ENCODE measurements at regions not wholly inside any gene's neighbourhood (a gene's known extent, or its start where the extent isn't known, plus 50 kb on each side); places are given as distances from the start of the nearest gene placed in this dataset.

DNA sequence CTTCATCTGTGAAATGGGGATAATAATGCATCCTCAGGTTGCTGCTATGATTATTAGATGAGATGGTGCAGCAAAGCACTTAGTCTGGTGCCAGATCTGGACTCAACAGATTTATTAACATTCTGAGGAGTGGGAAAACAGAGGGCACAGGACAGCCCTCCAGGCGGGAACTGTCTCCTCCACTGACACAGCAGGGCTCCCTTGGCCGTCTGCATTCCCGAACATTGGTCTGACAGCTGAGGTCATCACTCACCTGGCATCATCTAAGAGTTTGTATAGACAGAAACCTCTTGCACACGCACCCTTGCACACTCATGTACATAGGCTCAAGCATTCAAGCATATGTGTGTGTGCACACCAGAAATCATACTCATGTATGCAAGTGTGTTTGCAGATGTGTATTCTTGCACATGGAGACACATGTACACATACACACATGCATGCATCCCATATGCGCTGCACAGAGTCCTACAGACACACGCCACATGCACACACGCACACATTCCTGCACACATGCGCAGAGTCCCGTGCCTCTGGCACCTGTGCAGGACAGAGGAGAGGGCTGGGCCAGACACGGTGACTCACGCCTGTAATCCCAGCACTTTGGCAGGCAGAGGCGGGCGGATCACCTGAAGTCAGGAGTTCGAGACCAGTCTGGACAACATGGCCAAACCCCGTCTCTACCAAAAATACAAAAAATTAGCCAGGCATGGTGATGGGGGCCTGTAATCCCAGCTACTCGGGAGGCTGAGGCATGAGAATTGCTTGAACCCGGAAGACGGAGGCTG lies 173.3 kb upstream of the GLI2 start:
- DNase-seq (ENCODE audit: insufficient read length, low spot score), result no peak
- TF ChIP-seq POLR2A (IDR thresholded peaks at IDR 0.05; ENCODE audit: low read depth, low read length), result no peak
- FAIRE-seq, result no peak

DNA sequence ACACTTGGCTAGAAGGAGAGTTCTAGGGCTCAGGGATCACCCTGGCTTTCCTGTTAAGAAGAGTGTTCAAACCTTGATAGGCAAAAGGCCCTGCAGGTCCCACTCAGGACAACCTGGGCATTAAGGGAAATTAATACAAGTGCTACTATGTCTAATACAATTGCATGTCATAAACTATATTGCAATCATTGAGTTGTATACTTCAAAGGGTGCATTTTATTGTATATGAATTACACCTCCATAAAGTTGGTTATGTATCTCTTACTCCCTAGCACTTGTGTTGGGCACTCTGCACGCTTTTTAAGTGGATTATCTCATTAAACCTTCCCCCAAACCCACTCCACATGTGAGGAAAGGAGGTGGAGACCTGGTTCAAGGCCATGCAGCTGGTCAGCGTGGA lies 172.1 kb upstream of the GLI2 start:
- FAIRE-seq (no peak), DNase-seq (ENCODE audit: insufficient read length, low spot score) (no peak)
- no peak for TF ChIP-seq POLR2A (IDR thresholded peaks at IDR 0.05; ENCODE audit: low read depth, low read length)

DNA sequence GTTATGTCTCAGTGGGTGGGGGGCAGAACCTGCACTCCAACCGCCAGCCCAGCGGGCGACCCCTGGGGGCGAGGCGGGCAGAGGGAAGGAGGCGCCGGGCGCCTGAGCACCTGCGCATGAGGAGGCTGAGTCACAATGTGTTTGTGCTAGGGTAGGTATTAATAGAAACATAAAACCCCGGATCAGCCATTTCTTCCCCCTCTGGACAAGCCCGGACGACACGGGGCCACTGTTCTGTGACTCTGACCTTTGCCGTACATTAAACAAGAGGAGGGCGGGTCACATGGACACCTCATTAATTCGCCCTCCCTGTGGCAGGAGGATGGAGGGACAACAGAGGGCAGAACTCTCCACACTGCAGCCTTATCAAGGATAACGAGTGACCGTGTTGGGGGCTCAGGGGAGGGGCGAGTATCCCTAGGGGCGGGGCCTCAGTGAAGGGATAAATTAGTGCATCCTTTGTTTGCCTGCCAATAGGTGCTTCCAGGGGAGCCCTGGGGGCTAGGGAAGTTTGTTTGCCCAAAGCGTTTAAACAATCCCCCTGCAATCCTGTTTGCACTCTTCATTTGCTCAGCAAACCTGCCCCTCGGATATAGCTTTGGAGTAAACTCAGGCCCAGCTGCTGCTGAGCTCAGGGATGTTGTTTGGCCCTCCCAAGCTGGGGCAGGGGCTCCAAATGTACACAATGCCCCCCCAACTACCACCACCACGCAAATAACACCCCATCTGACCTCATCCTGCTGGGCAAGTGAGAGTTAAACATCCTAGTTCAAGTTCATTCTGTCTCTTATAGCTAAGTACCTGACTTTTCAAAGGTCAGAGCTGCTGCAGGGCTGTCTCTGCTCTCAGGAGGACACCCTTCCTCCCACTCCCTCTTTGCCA lies 171.2 kb upstream of the GLI2 start:
- FAIRE-seq, result no peak
- no peak for DNase-seq (ENCODE audit: insufficient read length, low spot score)
- no peak for TF ChIP-seq POLR2A (IDR thresholded peaks at IDR 0.05; ENCODE audit: low read depth, low read length)

DNA sequence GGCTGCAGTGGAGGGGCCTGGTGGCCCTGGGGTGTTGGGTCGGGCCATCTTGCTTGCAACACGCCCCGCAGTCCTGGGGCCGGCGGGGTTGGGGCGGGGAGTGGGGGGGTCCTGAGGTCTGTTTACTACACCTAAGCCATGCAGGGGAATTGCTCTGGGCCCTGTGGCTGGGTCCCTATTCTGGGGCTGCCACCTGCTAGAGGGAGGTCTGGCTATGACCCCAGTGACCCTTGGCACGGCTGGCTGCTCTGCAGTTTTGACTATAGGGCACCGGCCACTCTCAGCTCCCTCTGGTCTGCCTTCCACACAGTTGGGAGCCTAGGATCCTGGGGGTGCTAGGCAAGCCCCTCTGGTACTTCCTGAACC lies 170.6 kb upstream of the GLI2 start:
- DNase-seq (ENCODE audit: insufficient read length, low spot score), result no peak
- no peak for FAIRE-seq
- no peak for TF ChIP-seq POLR2A (IDR thresholded peaks at IDR 0.05; ENCODE audit: low read depth, low read length)

DNA sequence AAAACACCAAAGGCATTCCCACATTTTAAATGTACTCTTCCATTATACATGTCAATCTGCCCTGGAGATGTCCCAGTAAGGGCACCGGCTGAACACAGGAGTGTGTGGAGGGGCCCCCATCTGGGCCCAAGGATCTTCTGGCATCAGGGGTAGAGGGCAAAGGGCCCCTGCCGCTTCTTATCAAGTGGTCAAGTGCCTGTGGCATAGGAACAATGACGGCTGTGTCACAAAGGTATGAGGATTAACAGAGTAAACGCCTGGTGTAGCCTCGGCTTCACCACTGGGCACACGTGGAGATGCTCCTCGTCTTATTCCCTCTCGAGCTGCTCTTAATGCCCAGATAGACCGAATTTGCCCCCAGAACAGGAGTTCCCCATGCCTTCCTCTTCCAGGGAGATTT lies 169.7 kb upstream of the GLI2 start:
- no peak for FAIRE-seq
- DNase-seq (ENCODE audit: insufficient read length, low spot score), result no peak
- no peak for TF ChIP-seq POLR2A (IDR thresholded peaks at IDR 0.05; ENCODE audit: low read depth, low read length)

DNA sequence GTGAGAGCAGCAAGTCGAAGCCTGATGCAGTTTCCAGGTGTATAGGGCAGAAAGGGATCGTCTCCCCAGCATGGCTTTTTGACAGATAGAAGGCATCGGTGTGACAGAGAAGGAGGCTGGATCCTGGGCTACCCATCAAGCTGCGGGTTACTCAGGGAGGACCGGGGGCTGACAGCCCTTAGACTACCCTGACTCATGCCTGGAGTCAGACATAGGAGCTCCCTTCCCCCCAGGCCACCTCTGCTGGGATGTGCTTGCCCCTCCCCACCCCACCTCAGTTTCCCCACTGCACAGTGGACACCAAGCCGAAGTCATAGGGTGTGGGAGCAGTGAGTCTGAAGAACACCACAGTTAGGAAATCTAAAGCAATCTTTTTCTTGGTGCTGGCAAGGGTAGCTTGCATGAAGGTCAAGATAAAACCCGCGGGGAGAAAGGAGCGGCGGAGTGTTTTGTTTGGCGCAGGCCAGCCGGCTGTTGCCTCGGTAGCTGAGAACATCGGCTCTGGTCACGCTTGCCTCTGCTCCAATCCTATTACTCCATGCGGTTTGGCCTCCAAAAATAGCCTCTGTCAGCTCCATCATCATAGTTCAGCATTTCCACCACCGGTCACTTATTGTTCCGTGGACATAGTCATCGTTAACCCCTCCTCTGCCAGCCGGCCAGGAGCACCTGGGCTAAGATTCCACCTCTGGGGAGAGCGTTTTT lies 169.2 kb upstream of the GLI2 start:
- peak; percentile 83 for DNase-seq (ENCODE audit: insufficient read length, low spot score)
- FAIRE-seq, result no peak
- no peak for TF ChIP-seq POLR2A (IDR thresholded peaks at IDR 0.05; ENCODE audit: low read depth, low read length)

DNA sequence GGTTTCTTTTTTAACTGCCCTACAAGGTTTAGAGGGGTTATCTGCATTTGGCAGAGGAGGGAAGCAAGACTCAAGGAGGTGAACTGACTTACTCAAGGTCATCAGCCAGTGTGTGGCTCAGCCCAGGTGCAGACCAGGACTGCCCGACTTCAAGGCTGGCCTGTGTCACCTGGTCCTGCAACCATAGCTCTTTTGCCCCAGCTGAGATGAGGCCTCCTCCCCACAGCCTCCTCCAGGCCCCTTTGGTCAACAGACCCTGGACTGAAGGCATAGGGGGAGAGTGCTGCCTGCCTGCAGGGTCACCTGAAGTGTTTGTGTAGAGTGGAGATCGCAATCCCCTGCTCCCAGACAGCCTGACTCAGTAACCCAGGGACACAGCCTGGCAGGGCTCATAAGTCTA lies 168.5 kb upstream of the GLI2 start:
- DNase-seq (ENCODE audit: insufficient read length, low spot score) (no peak), FAIRE-seq (no peak)
- TF ChIP-seq POLR2A (IDR thresholded peaks at IDR 0.05; ENCODE audit: low read depth, low read length), result no peak

DNA sequence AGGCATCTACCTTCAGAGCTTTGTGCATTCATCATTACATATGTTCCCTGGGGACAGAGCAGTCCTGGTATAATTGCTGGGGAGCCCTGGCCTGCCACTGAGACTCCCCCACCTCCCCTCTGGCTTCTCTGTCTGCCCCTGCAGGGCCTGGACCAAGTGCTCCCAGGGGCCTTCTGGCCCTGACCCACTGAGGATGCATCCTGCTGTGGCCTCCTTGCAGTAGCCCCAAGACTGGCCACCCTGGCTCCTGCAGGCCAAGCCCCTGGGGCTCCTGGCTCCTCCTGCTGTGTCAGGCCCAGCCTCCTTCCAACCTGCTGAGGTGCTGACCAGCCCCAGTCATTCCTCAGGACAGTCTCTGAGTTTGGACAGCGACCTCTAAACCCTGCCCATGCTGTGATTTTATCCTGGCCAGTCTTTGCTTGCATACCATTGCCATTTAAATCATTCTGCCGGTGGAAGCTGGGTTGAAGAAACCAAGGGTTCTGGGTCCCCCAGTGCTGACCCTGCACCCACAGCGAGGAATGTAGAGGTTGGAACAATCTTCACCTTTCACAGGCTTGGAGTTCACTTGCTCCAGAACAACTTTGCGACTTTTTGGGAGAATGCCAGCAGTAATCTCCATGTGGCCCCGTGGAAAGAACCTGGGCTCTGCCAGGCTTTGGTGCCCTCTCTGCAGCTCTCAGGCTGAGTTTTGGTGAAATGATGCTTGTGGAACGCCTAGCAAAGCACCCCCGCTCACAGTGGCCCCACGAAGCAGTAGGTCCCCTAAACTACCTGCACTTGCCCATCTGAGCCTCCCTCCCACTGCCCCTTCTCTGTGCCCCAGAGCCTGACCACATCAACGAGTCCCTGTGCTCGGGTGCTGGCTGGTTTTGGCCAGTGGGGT lies 167.3 kb upstream of the GLI2 start:
- no peak for FAIRE-seq
- DNase-seq (ENCODE audit: insufficient read length, low spot score), result no peak
- no peak for TF ChIP-seq POLR2A (IDR thresholded peaks at IDR 0.05; ENCODE audit: low read depth, low read length)

DNA sequence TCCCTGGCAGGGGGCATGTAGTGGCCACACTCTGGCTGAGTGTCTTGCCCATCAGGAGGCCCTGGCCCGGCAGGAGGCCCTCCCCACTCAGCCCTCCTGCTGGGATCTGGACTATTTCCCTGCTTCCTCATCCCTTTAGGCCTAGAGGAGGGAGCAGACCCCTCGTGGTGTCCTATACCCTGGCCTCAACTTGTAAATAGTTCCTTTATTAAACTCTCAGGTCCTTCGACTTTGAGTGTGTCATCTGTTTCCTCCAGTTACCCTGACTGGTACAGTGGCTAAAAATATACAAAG lies 166.7 kb upstream of the GLI2 start:
- peak; percentile 55 for DNase-seq (ENCODE audit: insufficient read length, low spot score)
- TF ChIP-seq POLR2A (IDR thresholded peaks at IDR 0.05; ENCODE audit: low read depth, low read length), result no peak
- no peak for FAIRE-seq

DNA sequence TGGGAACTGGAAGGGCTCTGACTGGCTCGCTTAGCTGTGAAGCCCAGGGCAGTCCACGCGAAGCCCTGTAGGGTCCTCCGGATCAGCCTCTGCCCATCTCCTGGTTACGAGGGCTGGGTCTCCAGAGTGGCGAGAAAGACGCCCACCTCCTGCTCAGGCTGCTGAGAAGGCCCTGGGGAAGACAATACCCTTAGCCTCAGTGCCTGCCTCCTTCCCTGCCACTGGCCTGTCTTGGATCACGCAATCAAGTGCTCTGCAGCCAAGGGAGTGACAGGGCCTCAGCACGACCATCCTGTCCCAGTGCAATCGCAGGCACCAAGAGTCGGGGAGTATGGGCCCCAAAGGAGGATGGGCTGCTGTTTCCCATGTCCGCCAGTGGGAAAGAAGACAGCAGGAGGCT lies 165.7 kb upstream of the GLI2 start:
- TF ChIP-seq POLR2A (IDR thresholded peaks at IDR 0.05; ENCODE audit: low read depth, low read length), result no peak
- DNase-seq (ENCODE audit: insufficient read length, low spot score) (no peak), FAIRE-seq (no peak)

DNA sequence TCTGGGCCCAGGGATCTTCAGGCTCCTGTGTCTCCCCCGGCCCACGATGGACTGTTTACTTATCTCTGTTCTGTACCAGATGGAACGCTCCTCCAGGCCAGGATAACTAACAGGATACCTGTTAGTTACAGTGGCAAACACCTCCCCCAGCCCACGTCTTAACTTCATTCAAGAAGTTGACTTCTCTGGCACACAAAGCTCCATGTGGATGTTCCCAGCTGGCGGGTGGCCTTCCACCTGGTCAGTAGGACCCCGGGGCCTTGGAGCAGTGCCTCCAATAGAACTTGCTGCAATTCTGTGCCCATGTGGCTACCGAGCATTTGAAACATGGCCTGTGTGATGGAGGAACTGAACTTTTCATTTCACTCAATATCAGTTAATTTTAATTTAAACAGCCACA lies 165.1 kb upstream of the GLI2 start:
- no peak for FAIRE-seq
- no peak for TF ChIP-seq POLR2A (IDR thresholded peaks at IDR 0.05; ENCODE audit: low read depth, low read length)
- DNase-seq (ENCODE audit: insufficient read length, low spot score), result no peak

DNA sequence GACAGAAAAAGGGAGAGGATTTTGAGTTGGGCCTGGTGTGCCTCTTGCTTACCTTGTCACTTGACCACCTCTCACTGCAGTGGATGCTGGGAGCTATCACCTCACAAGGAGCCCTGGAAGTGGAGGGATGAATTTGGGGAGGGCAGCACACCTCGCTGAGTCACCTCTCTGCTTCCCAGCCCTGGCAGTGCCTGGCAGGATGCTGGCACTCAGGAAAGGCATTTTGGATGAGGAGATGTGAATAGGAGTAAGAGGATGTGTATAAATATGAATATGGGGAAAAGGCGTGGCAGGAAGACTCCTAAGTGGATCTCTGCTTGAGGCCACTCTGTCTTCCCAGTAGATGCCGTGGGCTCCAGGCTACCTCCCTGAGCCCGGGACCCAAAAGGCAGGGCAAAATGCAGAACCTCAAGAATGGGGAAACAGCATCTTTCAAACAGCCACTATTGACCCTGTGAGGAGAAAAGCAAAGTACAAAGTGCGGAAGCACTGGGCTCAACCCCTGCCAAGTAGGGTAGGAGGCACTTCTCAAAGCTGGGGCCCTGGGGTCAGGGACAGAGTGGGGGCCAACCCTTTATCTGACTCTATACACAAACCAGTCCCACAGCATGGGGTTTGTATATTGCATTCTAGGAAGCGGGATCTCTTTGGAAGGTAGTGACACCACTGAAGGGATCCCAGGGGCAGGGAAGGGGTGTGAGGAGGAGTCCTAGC lies 164.5 kb upstream of the GLI2 start:
- DNase-seq (ENCODE audit: insufficient read length, low spot score) (no peak), FAIRE-seq (no peak)
- no peak for TF ChIP-seq POLR2A (IDR thresholded peaks at IDR 0.05; ENCODE audit: low read depth, low read length)

DNA sequence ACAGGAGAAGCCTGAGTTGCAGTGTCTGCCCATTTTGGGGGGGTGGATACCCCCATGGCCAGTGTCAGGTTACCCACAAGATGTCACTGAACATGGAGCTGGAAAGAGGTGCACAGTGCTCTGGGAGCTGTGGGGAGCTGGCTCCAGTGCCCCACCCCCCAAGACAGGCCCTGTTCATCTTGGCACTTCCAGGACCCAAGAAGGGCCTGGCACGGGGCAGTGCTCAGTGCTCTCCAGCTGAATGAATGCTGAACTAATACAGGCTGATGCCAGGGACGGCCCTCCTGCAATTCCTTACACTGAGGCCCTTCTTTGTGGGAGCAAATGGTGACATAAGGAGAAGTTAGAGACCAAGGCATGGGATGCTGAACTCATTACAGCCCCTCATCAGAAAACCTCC lies 163.4 kb upstream of the GLI2 start:
- no peak for FAIRE-seq
- DNase-seq (ENCODE audit: insufficient read length, low spot score), result no peak
- TF ChIP-seq POLR2A (IDR thresholded peaks at IDR 0.05; ENCODE audit: low read depth, low read length), result no peak

Measured in H54 (cell line).